AG09309 (cell line): ENCODE measurements at regions not wholly inside any gene's neighbourhood (a gene's known extent, or its start where the extent isn't known, plus 50 kb on each side); places are given as distances from the start of the nearest gene placed in this dataset.

Experiments
- DNase-seq: peaks from one replicate; pipeline ENCODE4 v3.0.0-alpha.2; 2010; ENCODE audit warnings: low read depth
- H3K4me3 ChIP-seq: 2 replicates; pipeline ENCODE4 v1.5.1; 2011; ENCODE audit warnings: mild to moderate bottlenecking, low read depth, low read length, moderate library complexity; ENCODE audit not compliant: control insufficient read depth
- TF ChIP-seq, protein P1 (sequence below): IDR thresholded peaks from 2 replicates; pipeline ENCODE4 v1.5.1; 2011; ENCODE audit warnings: mild to moderate bottlenecking, low read depth, low read length, inconsistent platforms; ENCODE audit not compliant: insufficient read depth, control insufficient read depth; ENCODE audit errors: missing control alignments

DNA sequence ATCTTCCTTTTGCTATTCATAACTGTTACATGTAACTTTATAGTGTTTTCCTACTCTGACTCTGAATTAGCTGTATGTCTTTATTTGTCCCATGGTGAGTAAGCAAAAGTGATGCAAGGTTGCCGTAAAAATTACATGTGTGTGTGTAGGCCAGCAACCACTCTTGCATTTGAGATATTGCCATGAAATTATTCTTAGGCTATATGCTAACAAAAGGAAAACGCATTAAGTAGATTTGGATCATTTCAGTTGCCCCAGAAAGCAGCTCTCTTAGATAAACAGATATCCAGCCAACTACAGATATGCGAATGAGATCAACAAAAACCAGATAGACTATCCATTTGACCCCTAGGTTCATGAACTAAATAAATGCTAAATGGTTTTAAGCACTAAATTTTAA, 73.6 kb downstream of the CYLC2 start:
- DNase-seq, result no peak
- TF ChIP-seq, protein P1, sequence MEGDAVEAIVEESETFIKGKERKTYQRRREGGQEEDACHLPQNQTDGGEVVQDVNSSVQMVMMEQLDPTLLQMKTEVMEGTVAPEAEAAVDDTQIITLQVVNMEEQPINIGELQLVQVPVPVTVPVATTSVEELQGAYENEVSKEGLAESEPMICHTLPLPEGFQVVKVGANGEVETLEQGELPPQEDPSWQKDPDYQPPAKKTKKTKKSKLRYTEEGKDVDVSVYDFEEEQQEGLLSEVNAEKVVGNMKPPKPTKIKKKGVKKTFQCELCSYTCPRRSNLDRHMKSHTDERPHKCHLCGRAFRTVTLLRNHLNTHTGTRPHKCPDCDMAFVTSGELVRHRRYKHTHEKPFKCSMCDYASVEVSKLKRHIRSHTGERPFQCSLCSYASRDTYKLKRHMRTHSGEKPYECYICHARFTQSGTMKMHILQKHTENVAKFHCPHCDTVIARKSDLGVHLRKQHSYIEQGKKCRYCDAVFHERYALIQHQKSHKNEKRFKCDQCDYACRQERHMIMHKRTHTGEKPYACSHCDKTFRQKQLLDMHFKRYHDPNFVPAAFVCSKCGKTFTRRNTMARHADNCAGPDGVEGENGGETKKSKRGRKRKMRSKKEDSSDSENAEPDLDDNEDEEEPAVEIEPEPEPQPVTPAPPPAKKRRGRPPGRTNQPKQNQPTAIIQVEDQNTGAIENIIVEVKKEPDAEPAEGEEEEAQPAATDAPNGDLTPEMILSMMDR, result no peak
- no peak overlapping the region for H3K4me3 ChIP-seq

DNA sequence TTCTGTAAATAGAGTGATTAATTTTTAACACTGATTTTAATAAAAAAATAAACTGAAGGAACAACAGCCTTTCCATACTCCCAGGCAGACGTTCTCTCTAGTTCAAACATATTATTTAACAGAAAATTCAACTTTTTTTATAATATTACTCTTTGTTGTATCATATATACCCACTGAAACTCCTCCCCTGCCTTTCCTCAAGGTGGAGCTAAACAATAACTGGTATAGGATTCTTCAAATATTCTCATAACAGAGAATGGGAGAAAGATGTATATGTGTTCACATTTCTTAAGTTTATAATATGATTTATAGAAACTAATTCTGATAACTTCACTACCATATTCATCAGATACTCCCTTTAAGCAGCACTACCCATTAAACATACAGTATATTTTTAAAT, 83.4 kb downstream of the CYLC2 start:
- TF ChIP-seq, protein P1, result no peak
- no peak overlapping the region for H3K4me3 ChIP-seq
- no peak for DNase-seq

DNA sequence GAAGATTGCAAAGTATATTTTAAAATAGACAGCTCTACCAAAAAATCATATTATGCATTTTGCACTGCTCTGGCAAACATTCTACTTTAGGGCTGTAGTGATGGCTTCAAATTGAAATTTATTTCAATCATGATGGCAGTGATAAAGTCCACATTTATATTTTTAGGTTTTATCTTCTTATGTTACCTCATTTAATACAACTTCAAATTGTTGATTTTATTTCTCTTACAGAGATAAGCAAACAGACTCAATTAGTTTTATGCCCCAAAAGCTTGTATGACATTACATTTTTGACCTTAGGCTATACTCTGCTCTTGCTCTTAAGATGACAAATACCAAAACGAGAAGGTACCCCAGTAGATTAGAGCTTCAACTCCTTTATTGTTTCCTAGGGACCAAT, 87.4 kb downstream of the CYLC2 start:
- H3K4me3 ChIP-seq, result no peak overlapping the region
- TF ChIP-seq, protein P1, result no peak
- DNase-seq, result no peak

DNA sequence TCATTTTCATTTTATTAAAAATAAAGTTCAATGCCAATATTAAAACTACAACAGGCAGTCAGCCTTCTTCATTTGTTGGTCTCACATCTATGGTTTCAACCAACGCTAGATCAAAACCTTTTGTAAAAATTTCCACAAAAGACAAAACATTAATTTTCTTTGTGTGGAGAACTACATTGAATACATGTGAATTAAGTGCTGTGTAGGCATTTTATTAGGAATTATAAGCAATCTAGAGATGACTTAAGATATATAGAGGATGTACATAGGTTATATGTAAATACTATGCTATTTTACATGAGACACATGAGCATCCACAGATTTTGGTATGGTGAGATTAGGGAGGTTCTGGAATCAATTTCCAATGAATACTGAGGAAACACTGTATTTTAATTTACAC, 94.2 kb downstream of the CYLC2 start:
- no peak for DNase-seq
- TF ChIP-seq, protein P1, result no peak
- H3K4me3 ChIP-seq, result no peak overlapping the region

DNA sequence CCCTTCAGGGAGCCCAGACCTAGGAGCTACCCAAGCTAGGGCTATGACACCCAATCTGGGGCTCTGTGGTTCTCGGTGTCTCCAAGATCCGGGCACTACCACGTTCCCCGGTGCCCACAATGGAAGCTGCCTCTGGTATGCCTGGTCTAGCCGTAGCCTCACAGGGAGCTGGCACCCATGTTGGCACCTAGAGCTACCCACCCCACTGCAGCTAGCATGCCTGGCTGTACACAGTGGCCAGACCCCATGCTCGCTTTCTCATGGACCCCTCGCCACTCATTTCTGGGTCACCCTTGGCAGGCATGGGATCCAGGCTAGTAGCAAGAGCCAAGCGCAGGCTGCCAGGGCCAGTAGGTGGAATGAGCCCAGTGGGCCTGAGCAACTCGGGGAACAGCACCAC, 109.0 kb downstream of the CYLC2 start:
- DNase-seq, result no peak
- H3K4me3 ChIP-seq, result no peak overlapping the region
- TF ChIP-seq, protein P1, result no peak

DNA sequence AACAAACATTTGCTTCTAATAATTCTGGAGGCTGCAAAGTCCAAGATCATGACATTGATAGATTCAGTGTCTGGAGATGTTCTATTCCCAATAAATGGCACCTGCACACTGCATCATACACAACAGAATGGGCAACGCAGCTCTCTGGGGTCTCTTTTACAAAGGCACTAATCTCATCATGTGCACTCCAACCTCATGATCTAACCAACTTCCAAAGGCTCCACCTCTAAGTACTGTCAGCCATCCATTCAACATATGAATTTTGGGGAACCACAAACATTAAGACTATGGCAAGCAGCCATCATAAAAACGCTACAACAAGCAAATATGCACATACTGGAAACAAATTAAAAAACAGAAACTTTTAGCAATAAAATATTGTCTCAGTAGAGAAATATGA, 121.1 kb downstream of the CYLC2 start:
- TF ChIP-seq, protein P1, result no peak
- DNase-seq, result no peak
- no peak overlapping the region for H3K4me3 ChIP-seq

DNA sequence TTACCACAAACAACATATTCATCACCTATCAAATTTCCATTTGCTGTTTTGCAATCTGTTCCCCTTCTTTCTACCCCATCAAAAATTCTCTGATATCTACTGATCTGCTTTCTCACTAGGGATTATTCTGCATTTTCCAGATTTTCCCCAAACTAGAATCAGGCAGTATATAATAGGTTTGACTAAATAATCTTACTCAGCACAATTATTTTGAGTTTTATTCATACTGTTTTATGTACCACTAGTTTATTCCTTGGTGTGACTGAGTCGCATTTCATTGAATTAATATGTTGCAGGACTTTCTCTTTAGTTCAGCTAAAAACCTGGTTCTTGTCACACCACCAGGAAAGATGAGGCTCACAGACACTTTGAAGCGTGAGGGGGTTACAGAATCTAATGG, 131.4 kb downstream of the CYLC2 start:
- H3K4me3 ChIP-seq, result no peak overlapping the region
- TF ChIP-seq, protein P1, result no peak
- DNase-seq, result no peak
